ENCODE measurements at regions not wholly inside any gene's neighbourhood (a gene's known extent, or its start where the extent isn't known, plus 50 kb on each side); places are given as distances from the start of the nearest gene placed in this dataset.

DNA sequence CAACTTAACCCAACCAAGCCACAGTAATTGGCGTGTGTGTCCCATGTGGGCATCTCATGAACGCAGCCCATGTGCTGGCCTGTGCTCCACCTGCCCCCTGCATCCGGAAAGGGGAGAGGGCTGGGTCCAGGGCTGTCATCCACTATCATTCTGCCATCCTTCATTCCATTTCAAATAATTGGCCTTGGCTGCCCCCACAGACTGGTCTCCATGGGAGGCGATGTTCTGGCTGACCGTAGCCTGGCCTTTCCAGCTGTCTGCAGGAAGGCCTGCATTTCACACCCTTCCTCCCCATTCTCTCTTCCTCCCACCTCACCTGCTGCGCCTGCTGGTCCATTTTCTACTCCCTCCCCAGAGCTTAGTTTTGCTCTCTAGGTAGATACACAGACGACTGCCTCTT, 442.8 kb downstream of the COG6 start:
- Mint-ChIP-seq H3K27ac (no peak overlapping the region), H3K4me1 (peaks cover 15% of the 10 kb centered on the region), H3K4me3 (no peak overlapping the region), H3K36me3 (peaks cover 22% of the 10 kb centered on the region), H3K27me3 (ENCODE audit: low read depth) (peaks cover 6% of the 10 kb centered on the region; the same call in 1 of the 2 replicates), H3K9me3 (peaks cover 33% of the 10 kb centered on the region)
- TF ChIP-seq, protein P1, sequence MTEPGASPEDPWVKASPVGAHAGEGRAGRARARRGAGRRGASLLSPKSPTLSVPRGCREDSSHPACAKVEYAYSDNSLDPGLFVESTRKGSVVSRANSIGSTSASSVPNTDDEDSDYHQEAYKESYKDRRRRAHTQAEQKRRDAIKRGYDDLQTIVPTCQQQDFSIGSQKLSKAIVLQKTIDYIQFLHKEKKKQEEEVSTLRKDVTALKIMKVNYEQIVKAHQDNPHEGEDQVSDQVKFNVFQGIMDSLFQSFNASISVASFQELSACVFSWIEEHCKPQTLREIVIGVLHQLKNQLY (CRISPR knock-in tag; IDR thresholded peaks at IDR 0.05), result no peak
- TF ChIP-seq SMAD4 (CRISPR knock-in tag; IDR thresholded peaks at IDR 0.05), result no peak
- no peak for TF ChIP-seq SOX15 (CRISPR knock-in tag; IDR thresholded peaks at IDR 0.05)
- ATAC-seq, result no peak
- CTCF ChIA-PET, result no interaction called here
- POLR2A ChIA-PET, result no interaction called here
- no peak for DNase-seq (ENCODE audit: low spot score)

DNA sequence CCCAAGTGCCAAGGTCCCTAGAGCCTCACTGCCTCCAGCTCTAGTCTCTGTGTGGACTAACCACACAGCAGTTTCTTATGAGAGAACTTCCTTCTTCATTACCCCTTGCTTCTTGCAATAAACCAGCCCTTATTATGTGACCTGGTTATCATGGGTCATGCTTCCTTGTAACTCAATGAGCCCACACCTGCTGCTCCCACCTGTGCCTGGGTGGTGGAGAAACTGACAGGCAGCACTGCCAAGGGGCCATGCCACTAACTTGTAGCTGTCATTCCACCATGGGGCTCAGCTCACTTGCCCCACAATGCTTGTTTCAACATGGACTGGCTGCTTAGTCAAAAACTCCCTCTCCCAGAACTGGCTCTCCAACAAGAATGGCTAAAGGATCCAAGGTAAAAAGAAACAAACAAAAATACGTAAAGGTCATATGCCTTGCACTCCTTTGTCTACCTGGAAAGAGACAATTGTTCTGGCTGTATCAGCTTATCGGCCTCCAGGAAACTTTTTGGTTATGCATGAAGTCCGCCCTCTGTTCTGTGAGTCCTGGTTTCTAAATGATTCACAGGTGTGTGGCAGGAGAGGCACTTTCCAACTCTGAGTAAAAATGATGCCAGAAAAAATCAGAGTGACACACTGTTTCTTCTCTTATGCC, 446.4 kb downstream of the COG6 start:
- CTCF ChIA-PET, result interaction anchor here (1.2 kb wide), 1 partner anchor 567 kb away, joined by 3 read pairs; no protein-coding TSS in a partner anchor
- TF ChIP-seq, protein P2, sequence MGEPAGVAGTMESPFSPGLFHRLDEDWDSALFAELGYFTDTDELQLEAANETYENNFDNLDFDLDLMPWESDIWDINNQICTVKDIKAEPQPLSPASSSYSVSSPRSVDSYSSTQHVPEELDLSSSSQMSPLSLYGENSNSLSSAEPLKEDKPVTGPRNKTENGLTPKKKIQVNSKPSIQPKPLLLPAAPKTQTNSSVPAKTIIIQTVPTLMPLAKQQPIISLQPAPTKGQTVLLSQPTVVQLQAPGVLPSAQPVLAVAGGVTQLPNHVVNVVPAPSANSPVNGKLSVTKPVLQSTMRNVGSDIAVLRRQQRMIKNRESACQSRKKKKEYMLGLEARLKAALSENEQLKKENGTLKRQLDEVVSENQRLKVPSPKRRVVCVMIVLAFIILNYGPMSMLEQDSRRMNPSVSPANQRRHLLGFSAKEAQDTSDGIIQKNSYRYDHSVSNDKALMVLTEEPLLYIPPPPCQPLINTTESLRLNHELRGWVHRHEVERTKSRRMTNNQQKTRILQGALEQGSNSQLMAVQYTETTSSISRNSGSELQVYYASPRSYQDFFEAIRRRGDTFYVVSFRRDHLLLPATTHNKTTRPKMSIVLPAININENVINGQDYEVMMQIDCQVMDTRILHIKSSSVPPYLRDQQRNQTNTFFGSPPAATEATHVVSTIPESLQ (CRISPR knock-in tag; IDR thresholded peaks at IDR 0.05), result no peak
- TF ChIP-seq ETV6 (CRISPR knock-in tag; IDR thresholded peaks at IDR 0.05) (no peak), NR3C1 (CRISPR knock-in tag; conservative IDR thresholded peaks at IDR 0.05; ENCODE audit: low read depth) (no peak), ATF1 (CRISPR knock-in tag; IDR thresholded peaks at IDR 0.05) (no peak), NFE2L1 (CRISPR knock-in tag; IDR thresholded peaks at IDR 0.05) (no peak), FOXP1 (CRISPR knock-in tag; IDR thresholded peaks at IDR 0.05; ENCODE audit: borderline replicate concordance) (no peak), SP1 (CRISPR knock-in tag; conservative IDR thresholded peaks at IDR 0.05) (no peak), MAX (CRISPR knock-in tag; IDR thresholded peaks at IDR 0.05) (no peak)
- TF ChIP-seq, protein P3, sequence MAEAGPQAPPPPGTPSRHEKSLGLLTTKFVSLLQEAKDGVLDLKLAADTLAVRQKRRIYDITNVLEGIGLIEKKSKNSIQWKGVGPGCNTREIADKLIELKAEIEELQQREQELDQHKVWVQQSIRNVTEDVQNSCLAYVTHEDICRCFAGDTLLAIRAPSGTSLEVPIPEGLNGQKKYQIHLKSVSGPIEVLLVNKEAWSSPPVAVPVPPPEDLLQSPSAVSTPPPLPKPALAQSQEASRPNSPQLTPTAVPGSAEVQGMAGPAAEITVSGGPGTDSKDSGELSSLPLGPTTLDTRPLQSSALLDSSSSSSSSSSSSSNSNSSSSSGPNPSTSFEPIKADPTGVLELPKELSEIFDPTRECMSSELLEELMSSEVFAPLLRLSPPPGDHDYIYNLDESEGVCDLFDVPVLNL (CRISPR knock-in tag; IDR thresholded peaks at IDR 0.05; ENCODE audit: borderline replicate concordance, low read depth), result no peak
- TF ChIP-seq, protein P4, sequence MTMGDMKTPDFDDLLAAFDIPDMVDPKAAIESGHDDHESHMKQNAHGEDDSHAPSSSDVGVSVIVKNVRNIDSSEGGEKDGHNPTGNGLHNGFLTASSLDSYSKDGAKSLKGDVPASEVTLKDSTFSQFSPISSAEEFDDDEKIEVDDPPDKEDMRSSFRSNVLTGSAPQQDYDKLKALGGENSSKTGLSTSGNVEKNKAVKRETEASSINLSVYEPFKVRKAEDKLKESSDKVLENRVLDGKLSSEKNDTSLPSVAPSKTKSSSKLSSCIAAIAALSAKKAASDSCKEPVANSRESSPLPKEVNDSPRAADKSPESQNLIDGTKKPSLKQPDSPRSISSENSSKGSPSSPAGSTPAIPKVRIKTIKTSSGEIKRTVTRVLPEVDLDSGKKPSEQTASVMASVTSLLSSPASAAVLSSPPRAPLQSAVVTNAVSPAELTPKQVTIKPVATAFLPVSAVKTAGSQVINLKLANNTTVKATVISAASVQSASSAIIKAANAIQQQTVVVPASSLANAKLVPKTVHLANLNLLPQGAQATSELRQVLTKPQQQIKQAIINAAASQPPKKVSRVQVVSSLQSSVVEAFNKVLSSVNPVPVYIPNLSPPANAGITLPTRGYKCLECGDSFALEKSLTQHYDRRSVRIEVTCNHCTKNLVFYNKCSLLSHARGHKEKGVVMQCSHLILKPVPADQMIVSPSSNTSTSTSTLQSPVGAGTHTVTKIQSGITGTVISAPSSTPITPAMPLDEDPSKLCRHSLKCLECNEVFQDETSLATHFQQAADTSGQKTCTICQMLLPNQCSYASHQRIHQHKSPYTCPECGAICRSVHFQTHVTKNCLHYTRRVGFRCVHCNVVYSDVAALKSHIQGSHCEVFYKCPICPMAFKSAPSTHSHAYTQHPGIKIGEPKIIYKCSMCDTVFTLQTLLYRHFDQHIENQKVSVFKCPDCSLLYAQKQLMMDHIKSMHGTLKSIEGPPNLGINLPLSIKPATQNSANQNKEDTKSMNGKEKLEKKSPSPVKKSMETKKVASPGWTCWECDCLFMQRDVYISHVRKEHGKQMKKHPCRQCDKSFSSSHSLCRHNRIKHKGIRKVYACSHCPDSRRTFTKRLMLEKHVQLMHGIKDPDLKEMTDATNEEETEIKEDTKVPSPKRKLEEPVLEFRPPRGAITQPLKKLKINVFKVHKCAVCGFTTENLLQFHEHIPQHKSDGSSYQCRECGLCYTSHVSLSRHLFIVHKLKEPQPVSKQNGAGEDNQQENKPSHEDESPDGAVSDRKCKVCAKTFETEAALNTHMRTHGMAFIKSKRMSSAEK (CRISPR knock-in tag; IDR thresholded peaks at IDR 0.05; ENCODE audit: borderline replicate concordance), result no peak
- H3K27me3 Mint-ChIP-seq (ENCODE audit: low read depth), result peaks cover 6% of the 10 kb centered on the region

DNA sequence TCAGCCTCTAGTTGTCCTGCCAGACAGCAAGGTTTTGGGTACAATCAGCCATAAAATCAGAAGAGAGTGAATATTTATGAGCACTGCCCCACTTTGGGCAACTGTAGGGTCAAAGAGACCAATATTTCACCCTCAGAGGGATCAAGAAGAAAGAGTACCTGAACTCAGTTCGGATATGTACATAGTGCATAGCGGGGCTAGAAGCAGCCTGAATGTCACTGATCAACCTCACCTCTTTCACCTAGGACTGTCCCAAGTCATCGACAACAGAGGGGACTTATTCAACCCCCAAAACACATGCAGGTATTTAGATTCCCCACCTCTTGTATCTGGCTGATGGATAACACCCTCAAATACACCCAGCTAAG, 446.9 kb downstream of the COG6 start:
- H3K27me3 Mint-ChIP-seq (ENCODE audit: low read depth), result peaks cover 6% of the 10 kb centered on the region
- peaks cover 5% of the 10 kb centered on the region for H3K4me1 Mint-ChIP-seq
- H3K36me3 Mint-ChIP-seq, result peaks cover 22% of the 10 kb centered on the region
- CTCF ChIA-PET, result interaction anchor here (1.2 kb wide), 1 partner anchor 566 kb away, joined by 3 read pairs; no protein-coding TSS in a partner anchor
- H3K4me3 Mint-ChIP-seq, result no peak overlapping the region
- POLR2A ChIA-PET, result no interaction called here
- DNase-seq (ENCODE audit: low spot score) (no peak), ATAC-seq (no peak)
- no peak overlapping the region for H3K27ac Mint-ChIP-seq
- TF ChIP-seq SP1 (CRISPR knock-in tag; conservative IDR thresholded peaks at IDR 0.05), result no peak
- peaks cover 37% of the 10 kb centered on the region for H3K9me3 Mint-ChIP-seq

More for the DNA sequence above, 446.4 kb downstream of the COG6 start:
- no peak for ATAC-seq
- DNase-seq (ENCODE audit: low spot score), result no peak
- peaks cover 9% of the 10 kb centered on the region for H3K4me1 Mint-ChIP-seq
- H3K4me3 Mint-ChIP-seq, result no peak overlapping the region
- H3K9me3 Mint-ChIP-seq, result peaks cover 37% of the 10 kb centered on the region
- H3K36me3 Mint-ChIP-seq, result peaks cover 22% of the 10 kb centered on the region
- H3K27ac Mint-ChIP-seq, result no peak overlapping the region
- POLR2A ChIA-PET, result no interaction called here
